H1 (cell line): ENCODE measurements at regions not wholly inside any gene's neighbourhood (a gene's known extent, or its start where the extent isn't known, plus 50 kb on each side); places are given as distances from the start of the nearest gene placed in this dataset.

Source experiments
- CBX5 ChIP-seq: fragments of 300-800, 300-1000 bp; sonication (generic); IDR thresholded peaks from 2 replicates; pipeline ENCODE4 v1.7.1; 2016; ENCODE audit warnings: antibody characterized with exemption, low read length, low read depth
- CTBP2 ChIP-seq: IDR thresholded peaks from 2 replicates; pipeline ENCODE4 v1.7.0; 2011; ENCODE audit warnings: borderline replicate concordance, mild to moderate bottlenecking, moderate library complexity, mixed read lengths, low read length; ENCODE audit not compliant: insufficient read depth, insufficient read length
- NRF1 ChIP-seq: IDR thresholded peaks from 2 replicates; pipeline ENCODE4 v1.6.1; 2011; ENCODE audit warnings: mild to moderate bottlenecking, low read depth, low read length, improper control_type of control experiment
- RNF2 ChIP-seq: fragments of 200-900, 300-1000 bp; sonication (generic); IDR thresholded peaks from 2 replicates; pipeline ENCODE4 v1.7.1; 2016; ENCODE audit warnings: borderline replicate concordance, low read depth, mild to moderate bottlenecking, antibody characterized with exemption, low read length; ENCODE audit not compliant: poor library complexity, severe bottlenecking; ENCODE audit errors: missing control alignments

- TF ChIP-seq RNF2 (no peak), CTBP2 (no peak), NRF1 (no peak), CBX5 (no peak)
These were observed 315.8 kb upstream of the LRRC4C start (continued) for GRCh38 chr11:41775296-41775695.
